ENCODE measurements at regions not wholly inside any gene's neighbourhood (a gene's known extent, or its start where the extent isn't known, plus 50 kb on each side); places are given as distances from the start of the nearest gene placed in this dataset.
"Not testable (repeated sequence)": the region's sequence is repeated elsewhere in the genome, so short reads cannot be mapped to it uniquely, and the experiment has no call there.

DNA sequence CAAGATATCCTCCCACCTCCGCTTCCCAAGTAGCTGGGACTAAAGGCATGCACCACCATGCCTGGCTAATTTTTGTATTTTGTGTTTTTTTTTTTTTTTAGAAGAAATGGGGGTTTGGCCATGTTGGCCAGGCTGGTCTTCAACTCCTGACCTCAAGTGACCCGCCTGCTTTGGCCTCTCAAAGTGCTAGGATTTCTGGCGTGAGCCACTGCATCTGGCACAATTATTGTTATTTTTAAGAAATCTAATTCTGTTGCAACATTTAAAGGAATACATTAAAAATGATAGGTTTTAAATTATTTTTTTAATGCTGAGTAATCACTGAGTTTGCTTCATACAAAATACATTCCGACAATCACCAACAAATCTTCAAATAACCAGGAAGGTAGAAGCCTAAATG is 178.1 kb upstream of the SEMA3E start:
- DNase-seq (ENCODE audit: low spot score): no peak

GRCh38 chr7:83824214-83824613 is 175.3 kb upstream of the SEMA3E start:
- DNase-seq (ENCODE audit: low spot score): peak; percentile 8

DNA sequence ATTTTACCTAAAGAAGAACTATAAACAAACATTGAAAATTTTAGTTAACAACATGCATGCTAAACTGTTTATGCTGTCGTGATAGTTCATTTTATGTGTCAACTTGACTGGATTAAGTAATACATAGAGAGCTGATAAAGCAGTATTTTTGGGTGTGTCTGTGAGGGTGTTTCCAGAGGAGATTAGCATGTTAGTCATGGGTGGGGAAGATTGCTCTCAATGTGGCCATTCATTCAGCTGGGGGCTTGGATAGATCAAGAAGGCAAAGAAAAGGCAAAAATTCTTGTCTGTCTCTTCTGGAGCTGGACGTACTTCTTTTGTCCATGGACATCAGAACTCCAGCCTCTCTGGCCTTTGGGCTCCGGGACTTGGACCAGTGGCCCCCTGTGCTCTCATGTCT is 172.9 kb upstream of the SEMA3E start:
- DNase-seq (ENCODE audit: low spot score): no peak

GRCh38 chr7:83820641-83821040 is 171.7 kb upstream of the SEMA3E start:
- no peak for DNase-seq (ENCODE audit: low spot score)

GRCh38 chr7:83819911-83820310 is 171.0 kb upstream of the SEMA3E start:
- DNase-seq (ENCODE audit: low spot score): no peak

DNA sequence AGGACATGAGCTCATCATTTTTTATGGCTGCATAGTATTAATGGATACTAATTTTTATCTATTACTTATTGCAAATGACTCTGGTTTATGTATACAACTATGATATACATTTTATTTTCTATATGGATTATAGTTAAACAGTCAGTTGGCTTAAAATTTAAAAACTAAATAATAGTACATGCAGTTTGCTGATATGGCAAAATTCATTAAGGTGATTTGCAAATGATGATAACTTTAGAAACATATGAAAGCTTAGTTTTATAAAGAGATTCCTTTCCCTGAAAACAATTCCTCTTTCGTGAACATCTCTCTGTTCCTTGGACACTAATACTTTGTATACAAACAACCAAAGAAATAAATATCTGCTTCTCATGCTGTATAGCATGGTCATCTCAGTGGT is 165.5 kb upstream of the SEMA3E start:
- no peak for DNase-seq (ENCODE audit: low spot score)

DNA sequence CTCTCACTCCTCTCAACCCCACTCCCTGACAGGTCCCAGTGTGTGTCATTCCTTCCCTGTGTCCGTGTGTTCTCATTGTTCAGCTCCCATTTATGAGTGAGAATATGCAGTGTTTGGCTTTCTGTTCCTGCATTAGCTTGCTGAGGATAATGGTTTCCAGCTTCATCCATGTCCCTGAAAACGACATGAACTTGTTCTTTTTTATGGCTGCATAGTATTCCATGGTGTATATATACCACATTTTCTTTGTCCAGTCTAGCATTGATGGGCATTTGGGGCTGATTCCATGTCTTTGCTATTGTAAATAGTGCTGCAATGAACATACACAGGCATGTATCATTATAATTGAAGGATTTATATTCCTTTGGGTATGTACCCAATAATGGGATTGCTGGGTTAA is 163.6 kb upstream of the SEMA3E start:
- not testable (repeated sequence) for DNase-seq (ENCODE audit: low spot score)

- DNase-seq (ENCODE audit: low spot score): no peak
Observed at GRCh38 chr7:83808982-83809381, 160.0 kb upstream of the SEMA3E start.

DNA sequence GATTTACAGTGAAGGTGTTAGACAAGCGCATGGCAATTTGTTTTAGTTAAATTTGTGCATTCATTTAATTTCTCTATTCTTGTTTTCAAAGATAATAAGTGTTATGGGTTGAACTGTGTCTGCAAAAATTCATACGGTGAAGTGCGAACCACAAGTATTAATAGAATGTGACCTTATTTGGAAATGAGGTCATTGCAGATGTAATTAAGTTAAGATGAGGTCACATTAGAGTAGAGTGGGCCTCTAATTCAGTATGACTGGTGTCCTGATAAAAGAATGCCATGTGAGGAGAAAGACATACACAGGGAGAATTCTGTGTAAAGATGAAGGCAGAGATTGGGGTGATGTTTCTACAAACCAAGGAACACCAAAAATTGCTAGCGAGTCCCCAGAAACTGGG is 158.8 kb upstream of the SEMA3E start:
- no peak for DNase-seq (ENCODE audit: low spot score)

- no peak for DNase-seq (ENCODE audit: low spot score)
Observed at GRCh38 chr7:83806538-83806937, 157.6 kb upstream of the SEMA3E start.

GRCh38 chr7:83799333-83799732 is 150.4 kb upstream of the SEMA3E start:
- no peak for DNase-seq (ENCODE audit: low spot score)

DNA sequence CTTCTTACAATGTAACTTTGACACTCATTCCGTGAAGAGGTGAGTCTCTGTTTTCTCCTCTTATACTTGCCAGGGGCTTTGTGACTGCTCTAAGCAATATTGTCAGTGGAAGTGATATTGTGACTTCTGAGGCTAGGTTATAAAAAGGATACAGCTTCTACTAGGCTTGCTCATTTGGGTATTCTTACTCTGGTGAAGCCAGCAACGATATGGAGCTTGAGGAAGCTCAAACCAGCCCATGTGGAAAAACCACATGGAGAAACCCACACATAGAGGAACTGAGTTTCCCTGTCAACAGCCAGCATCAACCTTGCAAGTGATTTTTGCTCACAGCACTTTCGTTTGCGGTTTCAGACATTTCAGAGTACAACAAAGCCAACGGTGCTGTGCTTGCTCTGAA is 149.6 kb upstream of the SEMA3E start:
- no peak for DNase-seq (ENCODE audit: low spot score)

DNA sequence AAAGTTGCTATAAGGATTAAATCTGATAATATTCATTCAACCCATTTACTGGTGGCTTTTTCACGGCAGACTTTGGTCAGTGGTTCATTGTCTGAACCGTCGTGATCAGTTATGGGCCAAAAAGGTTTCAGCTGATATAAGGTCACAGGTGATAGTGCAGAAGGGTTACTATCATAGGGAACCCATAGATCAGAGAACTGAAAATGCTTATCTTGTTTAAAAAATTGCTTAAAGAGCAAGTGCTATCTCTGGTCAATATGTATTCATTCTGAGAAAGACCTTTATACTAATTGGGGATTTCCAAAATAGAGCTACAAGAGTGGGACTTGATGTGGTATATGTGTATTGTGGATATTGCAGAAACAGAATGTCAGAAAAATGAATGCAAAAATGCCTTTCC is 147.8 kb upstream of the SEMA3E start:
- DNase-seq (ENCODE audit: low spot score): no peak

- DNase-seq (ENCODE audit: low spot score): no peak
Observed at GRCh38 chr7:83794829-83795228, 145.9 kb upstream of the SEMA3E start.

DNA sequence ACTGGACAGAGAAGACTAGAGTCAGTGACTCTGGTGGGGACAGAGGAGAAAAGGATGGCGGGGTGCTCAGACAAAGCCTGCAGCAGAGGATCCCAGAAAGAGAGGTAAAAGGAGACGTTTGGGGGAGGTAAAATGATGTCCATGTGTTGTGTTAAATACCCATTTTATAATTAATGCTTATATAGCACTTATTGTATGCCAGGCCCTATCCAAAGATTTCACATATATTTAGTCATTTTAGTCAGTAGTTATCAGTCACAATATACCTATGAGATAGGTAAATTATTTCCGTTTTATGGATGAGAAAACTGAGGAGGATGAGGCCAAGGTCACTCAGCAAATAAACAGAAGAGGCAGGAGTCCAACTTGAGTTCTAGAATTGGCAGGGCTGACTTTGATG is 144.6 kb upstream of the SEMA3E start:
- no peak for DNase-seq (ENCODE audit: low spot score)

DNA sequence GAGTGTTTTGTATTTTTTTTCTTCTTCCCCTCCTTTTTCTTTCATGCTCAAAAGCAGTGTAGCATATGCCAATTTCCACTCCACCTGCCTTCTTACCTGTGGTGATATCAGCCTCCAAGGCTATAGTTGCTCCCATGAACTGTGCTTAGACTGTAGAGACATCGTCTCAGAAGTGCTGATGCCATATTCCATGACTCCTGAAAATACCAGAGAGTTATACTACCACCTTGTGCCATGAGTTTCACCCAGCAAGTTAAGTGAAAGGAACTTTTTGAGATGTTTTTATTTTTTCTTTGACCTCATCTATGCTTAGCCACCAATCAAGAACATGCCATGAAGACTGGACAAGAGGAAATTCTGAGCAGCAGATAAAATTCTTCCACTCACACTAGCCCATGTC is 142.8 kb upstream of the SEMA3E start:
- DNase-seq (ENCODE audit: low spot score): no peak

- no peak for DNase-seq (ENCODE audit: low spot score)
Observed at GRCh38 chr7:83786858-83787257, 137.9 kb upstream of the SEMA3E start.

DNA sequence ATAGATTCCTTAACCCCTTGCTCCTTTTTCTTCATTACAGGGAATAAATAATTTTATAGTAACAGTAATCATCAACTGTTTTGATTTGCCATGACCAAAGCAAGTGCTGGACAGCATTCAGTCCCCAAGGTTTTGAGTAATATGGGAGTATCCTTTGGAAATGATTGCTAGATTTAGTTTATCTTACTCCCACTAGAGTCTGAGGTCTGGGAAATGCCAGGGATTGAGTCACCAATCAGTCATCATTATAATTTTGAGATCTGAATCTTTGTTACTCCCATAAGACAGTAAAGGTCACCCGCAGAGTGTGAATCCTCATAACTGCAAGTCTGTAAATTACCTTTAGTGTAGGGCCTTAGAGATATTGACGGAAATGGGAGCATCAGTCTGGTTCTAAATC is 133.7 kb upstream of the SEMA3E start:
- DNase-seq (ENCODE audit: low spot score): peak; percentile 49

DNA sequence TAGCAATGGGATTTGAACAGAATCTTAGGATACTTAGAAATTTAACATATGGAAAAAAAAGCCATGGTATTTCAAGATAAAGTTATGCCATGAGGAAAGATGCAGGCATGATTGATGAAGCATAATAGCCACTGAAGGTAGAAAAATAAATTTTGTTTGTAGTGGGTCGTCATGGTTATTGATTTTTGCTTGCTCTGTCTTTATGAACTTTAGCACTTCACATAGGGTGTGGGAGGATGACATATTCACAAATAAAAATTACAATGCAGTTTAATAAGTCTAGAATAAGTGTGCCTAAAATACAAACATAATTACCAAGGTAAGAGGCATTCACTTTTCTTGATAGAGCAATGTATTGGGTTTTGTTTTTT is 129.1 kb upstream of the SEMA3E start:
- DNase-seq (ENCODE audit: low spot score): no peak

- no peak for DNase-seq (ENCODE audit: low spot score)
Observed at GRCh38 chr7:83777406-83778072, 128.6 kb upstream of the SEMA3E start.

DNA sequence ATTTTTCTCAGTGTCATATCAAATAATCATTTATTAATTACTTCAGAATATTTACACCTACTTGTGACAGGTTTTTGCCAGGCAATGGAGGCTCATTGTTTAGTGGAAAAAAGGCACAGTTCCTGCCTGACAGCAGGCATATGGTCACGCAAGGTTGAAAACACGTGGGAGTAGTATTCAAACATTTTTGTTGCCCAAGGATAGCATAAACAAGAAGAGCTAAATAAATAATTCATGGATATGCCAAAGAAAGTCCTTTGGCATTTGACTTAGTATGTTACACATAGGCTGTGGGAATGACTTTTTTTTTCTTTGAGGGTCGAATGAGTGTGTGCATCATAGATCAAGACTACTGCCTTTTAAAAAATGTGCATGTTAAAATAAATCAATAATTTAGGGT is 120.5 kb upstream of the SEMA3E start:
- no peak for DNase-seq (ENCODE audit: low spot score)

DNA sequence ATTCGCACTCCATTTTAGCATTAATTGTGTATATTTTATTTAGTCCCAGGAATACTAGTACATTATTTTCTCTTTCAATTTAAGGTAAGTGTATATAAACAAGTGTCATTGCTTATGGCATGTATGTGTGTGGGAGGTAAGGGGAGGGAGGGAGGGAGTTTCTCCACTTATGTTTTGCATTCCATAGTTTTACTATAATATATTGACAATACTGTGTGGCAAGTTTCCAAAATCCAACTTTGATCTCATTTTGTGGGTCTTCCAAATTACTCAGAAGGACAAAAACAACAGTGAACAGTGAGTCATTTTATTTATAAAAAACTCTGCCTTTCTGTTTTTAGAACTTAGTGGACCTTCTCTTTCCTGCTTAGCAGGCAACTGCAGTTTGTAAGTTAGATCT is 102.3 kb upstream of the SEMA3E start:
- no peak for DNase-seq (ENCODE audit: low spot score)

DNA sequence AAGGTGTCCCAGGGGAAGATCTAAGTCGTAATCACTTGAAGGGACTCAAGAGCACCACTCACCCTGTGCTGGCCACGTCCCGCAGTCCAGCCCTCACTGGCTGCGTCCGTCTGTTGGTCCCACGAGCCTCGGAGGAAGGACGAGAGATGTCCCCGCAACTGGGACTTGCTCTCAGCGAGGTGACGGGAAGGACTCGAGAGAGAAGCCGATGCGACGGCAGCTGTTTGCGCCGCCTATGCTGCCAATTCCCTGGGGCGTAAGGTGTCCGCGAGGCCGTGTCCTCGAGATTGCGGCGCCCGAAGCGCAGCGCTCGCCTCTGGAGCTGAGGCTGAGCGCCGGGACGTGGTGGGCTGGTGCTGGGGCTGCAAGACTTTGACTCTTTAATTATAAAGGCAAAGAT is 100.6 kb upstream of the SEMA3E start:
- DNase-seq (ENCODE audit: low spot score): no peak

DNA sequence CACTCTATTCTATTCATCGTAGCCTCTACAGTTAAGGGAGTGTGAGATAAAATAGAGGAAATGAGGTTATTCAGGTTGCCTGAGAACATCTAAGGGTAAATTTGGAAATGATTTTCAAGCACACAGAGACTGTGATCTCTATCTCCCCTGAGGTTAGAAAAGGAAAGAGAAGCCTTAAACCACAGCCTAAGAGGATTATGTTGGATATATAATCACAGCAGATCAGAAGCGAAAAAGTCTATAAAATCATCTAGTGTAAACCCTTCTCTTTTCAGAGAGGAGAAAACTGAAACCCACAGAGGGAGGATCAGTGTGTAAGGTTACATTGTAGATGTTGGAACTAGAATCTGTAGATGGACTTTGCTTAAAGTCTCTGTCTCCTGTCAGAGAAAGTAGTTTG is 90.6 kb upstream of the SEMA3E start:
- DNase-seq (ENCODE audit: low spot score): no peak

- no peak for DNase-seq (ENCODE audit: low spot score)
Observed at GRCh38 chr7:83738291-83738835, 89.4 kb upstream of the SEMA3E start.

Measured in kidney tubule cell (primary cell).